GM19240 (cell line): ENCODE measurements at regions not wholly inside any gene's neighbourhood (a gene's known extent, or its start where the extent isn't known, plus 50 kb on each side); places are given as distances from the start of the nearest gene placed in this dataset.

Source experiments
- DNase-seq: peaks from one replicate; pipeline ENCODE4 v3.0.0; 2011; ENCODE audit warnings: low spot score; ENCODE audit not compliant: insufficient read length

- no peak for DNase-seq
Observed at GRCh38 chr4:129545599-129546278, 449.8 kb downstream of the C4orf33 start.

GRCh38 chr4:129546531-129546930 is 450.6 kb downstream of the C4orf33 start:
- DNase-seq, result no peak

GRCh38 chr4:129550281-129550785 is 454.4 kb downstream of the C4orf33 start:
- no peak for DNase-seq

GRCh38 chr4:129561280-129561679 is 465.3 kb downstream of the C4orf33 start:
- no peak for DNase-seq

DNA sequence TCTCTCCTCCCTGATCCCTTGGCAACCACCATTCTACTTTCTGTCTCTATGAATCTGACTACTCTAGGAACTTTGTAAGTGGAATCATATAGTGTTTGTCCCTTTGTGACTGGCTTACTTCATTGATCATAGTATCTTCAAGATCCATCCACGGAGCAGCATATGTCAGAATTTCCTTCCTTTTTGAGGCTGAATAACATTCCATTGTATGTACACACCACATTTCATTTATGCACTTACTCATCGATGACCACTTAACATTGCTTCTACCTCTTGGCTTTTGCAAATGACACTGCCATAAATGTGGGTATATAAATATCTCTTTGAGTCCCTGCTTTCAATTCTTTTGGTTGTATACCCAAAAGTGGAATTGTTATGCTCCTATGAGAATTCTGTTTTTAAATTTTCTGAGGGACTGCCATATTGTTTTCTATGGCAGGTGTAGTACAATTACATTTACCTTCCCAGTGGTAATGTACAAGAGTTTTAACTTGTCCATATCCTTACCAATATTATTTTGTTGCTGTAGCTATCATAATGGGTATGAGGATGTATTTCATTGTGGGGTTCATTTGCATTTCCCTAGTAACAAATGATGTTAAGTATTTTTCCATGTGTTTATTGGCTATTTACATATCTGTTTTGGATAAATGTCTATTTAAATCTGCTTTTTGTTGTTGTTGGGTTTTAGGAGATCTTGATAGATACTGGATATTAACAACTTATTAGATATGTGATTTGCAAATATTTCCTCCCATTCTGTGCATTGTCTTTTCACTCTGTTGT is 466.1 kb downstream of the C4orf33 start:
- DNase-seq, result no peak

DNA sequence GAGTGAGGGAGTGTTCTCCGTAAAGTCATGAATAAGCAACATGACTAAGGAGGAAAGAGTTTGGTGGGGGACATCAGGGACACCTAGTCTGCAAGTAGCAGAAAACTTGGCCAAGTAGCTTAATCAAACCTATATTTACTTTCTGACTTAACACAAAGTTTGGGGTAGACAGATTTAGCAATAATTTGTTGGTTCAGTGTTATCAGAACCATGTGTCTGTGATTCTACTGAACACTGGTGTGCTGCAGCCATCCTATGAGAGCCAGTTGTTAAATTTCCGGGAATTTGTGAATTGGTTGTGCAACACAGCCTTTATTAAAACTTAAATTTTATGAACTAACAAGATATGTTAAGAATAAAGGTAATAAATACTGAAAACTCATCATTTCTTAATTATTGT is 469.3 kb downstream of the C4orf33 start:
- DNase-seq, result no peak

DNA sequence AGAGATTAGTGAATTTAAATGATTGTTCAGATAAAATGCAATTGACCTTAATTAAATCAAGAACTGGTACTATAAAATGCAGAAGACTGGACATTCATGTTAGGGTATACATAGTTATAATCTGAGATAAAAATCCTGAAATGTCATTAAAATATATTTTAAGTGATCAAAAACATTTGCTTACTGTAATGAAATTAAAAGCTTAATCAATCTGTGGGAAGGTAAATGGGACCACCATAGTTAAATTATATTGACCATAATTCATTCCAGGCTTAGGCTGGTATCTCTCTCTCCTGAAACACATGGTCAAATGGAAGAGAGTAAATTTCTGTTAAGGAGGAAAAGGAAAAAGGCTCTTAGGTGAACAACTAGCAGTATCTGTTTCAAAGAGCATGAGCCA is 474.4 kb downstream of the C4orf33 start:
- no peak for DNase-seq

- DNase-seq, result no peak
Observed at GRCh38 chr4:129578336-129578735, 482.4 kb downstream of the C4orf33 start.

GRCh38 chr4:129581305-129581704 is 485.4 kb downstream of the C4orf33 start:
- DNase-seq, result no peak

DNA sequence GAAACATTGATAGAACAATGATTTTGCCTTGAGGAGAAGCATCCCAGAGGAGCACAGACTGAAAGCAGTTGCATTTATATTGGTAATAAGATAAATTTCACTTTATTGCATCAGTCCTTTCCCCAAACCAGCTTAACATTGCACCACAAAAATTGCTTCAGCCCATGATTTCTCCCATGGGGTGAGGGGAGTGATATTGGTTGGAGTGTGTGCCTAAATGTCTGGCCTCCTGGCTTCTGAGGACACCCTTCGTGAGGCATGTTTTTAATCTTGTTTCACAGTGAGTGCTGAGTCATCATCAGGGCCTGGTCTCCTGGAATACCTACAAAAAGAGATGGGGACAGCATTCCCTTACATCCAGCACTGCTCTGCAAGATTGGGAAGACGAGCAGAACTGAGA is 487.9 kb downstream of the C4orf33 start:
- DNase-seq, result no peak

- no peak for DNase-seq
Observed at GRCh38 chr4:129598582-129598981, 502.6 kb downstream of the C4orf33 start.

DNA sequence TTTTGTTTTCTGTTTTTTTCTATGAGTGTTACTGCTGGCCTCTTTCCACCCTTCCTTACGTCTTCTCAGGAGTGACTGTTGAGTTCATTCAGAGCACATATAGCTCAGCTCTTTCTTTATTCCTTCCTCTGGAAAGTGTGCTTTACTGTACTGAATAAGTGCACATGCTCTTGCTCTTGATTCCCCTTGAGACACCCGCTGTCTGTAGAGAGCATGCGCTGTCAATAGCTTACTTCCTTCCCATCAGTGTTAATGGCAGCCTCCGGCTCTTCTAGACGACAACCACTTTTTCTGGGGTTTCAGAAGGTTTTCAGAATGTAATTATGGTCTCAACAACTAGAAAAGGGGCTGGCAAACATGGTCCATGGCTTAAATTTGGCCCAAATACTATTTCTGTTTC is 504.9 kb downstream of the C4orf33 start:
- DNase-seq, result no peak

GRCh38 chr4:129602447-129602846 is 506.5 kb downstream of the C4orf33 start:
- DNase-seq, result no peak

- no peak for DNase-seq
Observed at GRCh38 chr4:129603241-129603931, 507.4 kb downstream of the C4orf33 start.

- DNase-seq, result no peak
Observed at GRCh38 chr4:129604632-129605255, 508.8 kb downstream of the C4orf33 start.

DNA sequence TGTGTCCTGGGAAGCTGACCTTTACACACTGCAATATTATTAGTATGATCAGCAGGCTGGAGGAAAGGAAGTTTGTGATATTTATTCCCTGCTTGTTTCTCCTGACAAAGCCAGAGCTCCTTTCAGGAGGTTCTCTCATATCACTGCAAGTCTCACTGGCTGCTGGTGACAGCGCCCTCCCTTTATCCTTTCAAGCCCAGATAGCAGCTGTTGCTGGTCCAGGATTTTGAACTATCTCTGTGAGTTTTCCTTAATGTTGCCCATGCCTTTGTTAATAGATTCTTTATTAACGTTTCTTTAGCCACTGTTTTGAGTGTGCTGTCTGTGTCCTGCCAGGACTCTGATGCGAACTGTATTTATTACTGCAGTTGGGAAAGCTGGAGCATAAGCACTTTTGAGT is 518.7 kb downstream of the C4orf33 start:
- DNase-seq, result no peak

DNA sequence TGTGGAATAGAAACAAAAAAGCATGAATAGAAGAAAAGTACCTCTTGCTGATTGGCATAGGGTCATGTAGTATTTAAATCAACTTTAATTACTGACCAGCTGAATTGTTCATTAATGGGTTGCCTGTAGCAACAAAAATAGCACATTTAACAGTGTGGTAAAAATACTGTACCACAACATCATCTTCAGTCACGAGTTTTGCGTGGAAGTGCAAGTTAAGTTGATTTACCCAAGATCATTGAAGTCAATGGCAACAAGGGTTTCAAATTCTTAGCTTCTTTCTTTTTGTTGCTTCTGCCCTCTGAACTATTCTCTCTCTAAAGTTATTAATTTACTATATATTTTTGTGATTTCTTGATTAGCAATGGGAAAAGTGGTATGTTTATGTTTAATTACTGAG is 526.6 kb downstream of the C4orf33 start:
- no peak for DNase-seq

- DNase-seq, result no peak
Observed at GRCh38 chr4:129623233-129623875, 527.4 kb downstream of the C4orf33 start.

GRCh38 chr4:129641179-129641578 is 545.2 kb downstream of the C4orf33 start:
- no peak for DNase-seq

- DNase-seq, result no peak
Observed at GRCh38 chr4:129645461-129645860, 549.5 kb downstream of the C4orf33 start.

DNA sequence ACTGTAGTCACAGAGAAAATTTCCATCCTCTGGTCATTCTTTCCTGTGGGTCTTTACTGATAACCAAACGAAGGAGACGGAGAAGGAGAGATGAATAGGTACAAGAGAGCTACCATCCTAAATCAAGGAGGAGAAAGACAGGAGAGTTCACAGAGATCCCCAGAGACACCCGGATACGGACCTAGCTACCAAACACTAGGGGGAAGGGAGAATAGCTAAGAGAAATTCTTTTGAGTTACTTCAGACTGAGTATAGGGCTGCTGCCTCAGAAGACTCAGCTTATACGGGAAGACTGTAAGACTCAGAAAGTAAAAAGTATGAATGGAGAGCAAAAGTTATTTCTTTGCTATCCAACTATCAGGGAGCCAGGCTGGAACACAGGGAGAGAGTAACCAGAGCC is 572.1 kb downstream of the C4orf33 start:
- DNase-seq, result no peak
